SK-N-SH (cell line): ENCODE measurements at regions not wholly inside any gene's neighbourhood (a gene's known extent, or its start where the extent isn't known, plus 50 kb on each side); places are given as distances from the start of the nearest gene placed in this dataset.

ENCODE experiments used
- CTCF ChIA-PET: fragments of 300-600, 350-600 bp; formaldehyde crosslinking; extraction: SDS; loops from one replicate; lab custom pipeline; 2021; lab: Yijun Ruan, JAX
- POLR2A ChIA-PET: fragments of 350-600 bp; sonication (Branson Sonifier 250); formaldehyde crosslinking; extraction: SDS; loops from one replicate; lab custom pipeline; 2020; ENCODE audit warnings: antibody characterized with exemption, inconsistent platforms; lab: Yijun Ruan, JAX
- DNase-seq: peaks from one replicate; pipeline ENCODE4 v3.0.0; 2012
- H2AFZ ChIP-seq: fragments of 200-600 bp; sonication (generic); 2 replicates; pipeline ENCODE4 v1.8.1; 2016; ENCODE audit warnings: antibody characterized with exemption, mild to moderate bottlenecking, low read depth
- H3F3A ChIP-seq: fragments of 200-600 bp; sonication (generic); replicated peaks from 2 replicates; pipeline ENCODE3; 2016; ENCODE audit warnings: antibody characterized with exemption, mild to moderate bottlenecking; ENCODE audit not compliant: insufficient read depth
- H3K27ac ChIP-seq, 2 experiments: fragments of 200-500 bp in 1 of 2; fragments of 200-600 bp in 1 of 2; sonication (Bioruptor generic) in 1 of 2; sonication (generic), shearing (Covaris generic) in 1 of 2; 2 replicates each; pipeline versions ENCODE4 v1.5.1 to v1.6.1; 2014 to 2016; ENCODE audit warnings: low read depth in 2 of 2, inconsistent platforms in 1 of 2, low read length in 1 of 2, mild to moderate bottlenecking in 1 of 2, mixed read lengths in 1 of 2
- H3K27me3 ChIP-seq: fragments of 200-600 bp; sonication (generic), shearing (Covaris generic); 2 replicates; pipeline ENCODE4 v1.6.1; 2016; ENCODE audit warnings: mixed run types; ENCODE audit not compliant: insufficient read depth
- H3K36me3 ChIP-seq, 2 experiments: fragments of 200-500 bp in 1 of 2; fragments of 200-600 bp in 1 of 2; sonication (Bioruptor generic) in 1 of 2; sonication (generic) in 1 of 2; replicated peaks in 1 of 2; 2 replicates each; pipeline versions ENCODE3 to v1.5.1; 2014 to 2016; ENCODE audit warnings: low read length in 1 of 2, mild to moderate bottlenecking in 1 of 2; ENCODE audit not compliant: insufficient read depth in 2 of 2, control insufficient read depth in 1 of 2
- H3K4me1 ChIP-seq, 2 experiments: fragments of 200-500 bp in 1 of 2; fragments of 200-600 bp in 1 of 2; sonication (Bioruptor generic) in 1 of 2; sonication (generic), shearing (Covaris generic) in 1 of 2; 2 replicates each; pipeline versions ENCODE4 v1.5.1 to v1.6.1; 2014 to 2016; ENCODE audit warnings: low read depth in 1 of 2, low read length in 1 of 2, mixed run types in 1 of 2; ENCODE audit not compliant: insufficient read depth in 2 of 2, control insufficient read depth in 1 of 2
- H3K4me2 ChIP-seq: fragments of 200-600 bp; sonication (generic), shearing (Covaris generic); 2 replicates; pipeline ENCODE4 v1.6.1; 2017; ENCODE audit warnings: mixed run types
- H3K4me3 ChIP-seq, 2 experiments: fragments of 200-500 bp in 1 of 2; fragments of 200-600 bp in 1 of 2; sonication (Bioruptor generic) in 1 of 2; sonication (generic), shearing (Covaris generic) in 1 of 2; 2 replicates each; pipeline versions ENCODE4 v1.5.1 to v1.8.1; 2014 to 2016; ENCODE audit warnings: low read depth in 2 of 2, inconsistent platforms in 1 of 2, low read length in 1 of 2, mild to moderate bottlenecking in 1 of 2, mixed read lengths in 1 of 2, moderate library complexity in 1 of 2
- H3K79me2 ChIP-seq: fragments of 200-600 bp; sonication (generic); 2 replicates; pipeline ENCODE4 v1.8.1; 2017; ENCODE audit warnings: mild to moderate bottlenecking; ENCODE audit not compliant: insufficient read depth
- H3K9ac ChIP-seq: fragments of 200-600 bp; sonication (generic); 2 replicates; pipeline ENCODE4 v1.6.1; 2017; ENCODE audit warnings: mixed run types
- H3K9me2 ChIP-seq: fragments of 200-600 bp; sonication (generic); 2 replicates; pipeline ENCODE4 v1.6.1; 2017; ENCODE audit warnings: mixed run types
- H3K9me3 ChIP-seq: fragments of 200-600 bp; sonication (generic); 2 replicates; pipeline ENCODE4 v1.6.1; 2017; ENCODE audit warnings: mixed run types, mild to moderate bottlenecking, moderate library complexity
- H4K20me1 ChIP-seq: fragments of 200-600 bp; sonication (generic); 2 replicates; pipeline ENCODE4 v1.6.1; 2017; ENCODE audit warnings: mild to moderate bottlenecking, mixed run types; ENCODE audit not compliant: insufficient read depth
- CHD2 ChIP-seq: fragments of 150-350 bp; IDR thresholded peaks from 2 replicates; pipeline ENCODE4 v1.6.1; 2018; ENCODE audit warnings: low read length; ENCODE audit not compliant: partially characterized antibody
- CTCF ChIP-seq: fragments of 200-600 bp; sonication (generic); IDR thresholded peaks from 2 replicates; pipeline ENCODE4 v1.6.1; 2017; ENCODE audit warnings: antibody characterized with exemption, mild to moderate bottlenecking, moderate library complexity
- ELF1 ChIP-seq: IDR thresholded peaks from 2 replicates; pipeline ENCODE4 v1.4.0; 2012
- EP300 ChIP-seq, 2 experiments: IDR thresholded peaks; 2 replicates each; pipeline versions ENCODE4 v1.4.0 to v1.6.1; 2012; ENCODE audit warnings: borderline replicate concordance in 1 of 2, low read depth in 1 of 2, low read length in 1 of 2
- FOSL2 ChIP-seq: IDR thresholded peaks from 2 replicates; pipeline ENCODE4 v1.4.0; 2012; ENCODE audit warnings: low read depth, mild to moderate bottlenecking, moderate library complexity, borderline replicate concordance
- FOXJ3 ChIP-seq: sonication (generic); formaldehyde crosslinking; IDR thresholded peaks from 2 replicates; pipeline ENCODE4 v1.5.1; 2020; ENCODE audit warnings: mild to moderate bottlenecking, missing genetic modification reagents
- GABPA ChIP-seq: IDR thresholded peaks from 2 replicates; pipeline ENCODE4 v1.4.0; 2012; ENCODE audit warnings: low read depth, mild to moderate bottlenecking
- GATA2 ChIP-seq: sonication (generic); formaldehyde crosslinking; IDR thresholded peaks from 2 replicates; pipeline ENCODE4 v1.5.0; 2020; ENCODE audit warnings: mild to moderate bottlenecking, missing genetic modification reagents
- JUND ChIP-seq: IDR thresholded peaks from 2 replicates; pipeline ENCODE4 v1.4.0; 2012
- MEF2A ChIP-seq: IDR thresholded peaks from 2 replicates; pipeline ENCODE4 v1.4.0; 2012; ENCODE audit warnings: low read depth, borderline replicate concordance
- MXI1 ChIP-seq: IDR thresholded peaks from 2 replicates; pipeline ENCODE4 v1.6.1; 2012; ENCODE audit warnings: mild to moderate bottlenecking, low read depth, low read length, improper control_type of control experiment
- NRF1 ChIP-seq: IDR thresholded peaks from 2 replicates; pipeline ENCODE4 v1.6.1; 2012; ENCODE audit warnings: low read depth, mild to moderate bottlenecking, low read length
- POLR2AphosphoS5 ChIP-seq: IDR thresholded peaks from 2 replicates; pipeline ENCODE4 v1.6.1; 2012; ENCODE audit warnings: low read depth, low read length
- RCOR1 ChIP-seq: fragments of 150-350 bp; IDR thresholded peaks from 2 replicates; pipeline ENCODE4 v1.6.1; 2017; ENCODE audit warnings: antibody characterized with exemption, low read length
- REST ChIP-seq: IDR thresholded peaks from 2 replicates; pipeline ENCODE4 v1.6.1; 2012; ENCODE audit warnings: mild to moderate bottlenecking, low read depth, low read length, moderate library complexity
- RXRA ChIP-seq: IDR thresholded peaks from 2 replicates; pipeline ENCODE4 v1.4.0; 2012; ENCODE audit warnings: low read depth, mild to moderate bottlenecking, borderline replicate concordance
- SIN3A ChIP-seq: IDR thresholded peaks from 2 replicates; pipeline ENCODE4 v1.6.1; 2012; ENCODE audit warnings: low read depth, mild to moderate bottlenecking, low read length, moderate library complexity, borderline replicate concordance
- SMC3 ChIP-seq: IDR thresholded peaks from 2 replicates; pipeline ENCODE4 v1.6.1; 2012; ENCODE audit warnings: low read depth, low read length, improper control_type of control experiment
- TCF12 ChIP-seq: IDR thresholded peaks from 2 replicates; pipeline ENCODE4 v1.4.0; 2012
- USF1 ChIP-seq: IDR thresholded peaks from 2 replicates; pipeline ENCODE4 v1.4.0; 2012; ENCODE audit warnings: low read depth, borderline replicate concordance
- YY1 ChIP-seq: IDR thresholded peaks from 2 replicates; pipeline ENCODE4 v1.4.0; 2012; ENCODE audit warnings: low read depth, mild to moderate bottlenecking
- WGBS: methylation state at CpG from one replicate; pipeline ENCODE4 v1.1.6; 2017; ENCODE audit warnings: low lambda C conversion rate; 5-methylcytosine and 5-hydroxymethylcytosine counted together
- TF ChIP-seq, protein P1 (sequence below): fragments of 150-350 bp; IDR thresholded peaks from 2 replicates; pipeline ENCODE4 v1.6.1; 2017; ENCODE audit warnings: antibody characterized with exemption, low read length, low read depth, borderline replicate concordance
- TF ChIP-seq, protein P2 (sequence below): IDR thresholded peaks from 2 replicates; pipeline ENCODE4; 2012
- TF ChIP-seq, protein P3 (sequence below): IDR thresholded peaks from 2 replicates; pipeline ENCODE4 v1.4.0; 2012; ENCODE audit warnings: low read depth, borderline replicate concordance

DNA sequence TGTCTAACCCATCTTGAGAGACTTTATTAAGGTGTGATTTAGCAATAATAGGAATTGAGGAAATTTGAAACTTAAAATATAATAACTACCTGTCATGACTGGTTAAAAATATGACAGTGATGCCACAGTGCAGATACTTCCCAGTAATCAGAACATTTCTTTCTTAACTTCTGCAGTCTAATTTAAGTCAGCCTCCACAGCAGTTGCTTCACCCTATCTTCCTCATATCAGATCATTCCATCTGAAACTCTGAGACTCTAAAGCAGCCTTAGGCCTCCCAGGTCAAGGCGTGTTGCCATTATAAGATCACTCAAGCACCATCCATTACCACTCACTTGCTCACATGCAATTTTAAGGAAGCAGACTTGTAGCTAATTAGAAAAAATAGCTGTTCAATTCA, 302.2 kb downstream of the AASDHPPT start:
- Histone ChIP-seq H3K4me2 (no peak overlapping the region), H3K27me3 (no peaks in the 10 kb centered on the region), H3K4me3 (no peak overlapping the region), H3K27ac (no peak overlapping the region; a peak in 1 of 4 replicates), H3F3A (no peaks in the 10 kb centered on the region), H3K79me2 (no peaks in the 10 kb centered on the region), H3K36me3 (no peaks in the 10 kb centered on the region), H2AFZ (no peak overlapping the region), H3K9me3 (no peaks in the 10 kb centered on the region), H3K4me1 (no peaks in the 10 kb centered on the region), H4K20me1 (no peaks in the 10 kb centered on the region), H3K9me2 (no peaks in the 10 kb centered on the region), H3K9ac (no peak overlapping the region)
- DNase-seq = no peak
- 57% methylated on average over 1 of the region's 1 CpG for WGBS
- CTCF ChIA-PET = no interaction called here
- POLR2A ChIA-PET = no interaction called here
- TF ChIP-seq RXRA (no peak), JUND (peak; percentile 22; the same call in 1 of the 2 replicates), SMC3 (no peak), ELF1 (no peak), FOXJ3 (CRISPR knock-in tag) (no peak), MXI1 (no peak), REST (no peak), CTCF (no peak), SIN3A (no peak), POLR2AphosphoS5 (no peak), NRF1 (no peak), GATA2 (CRISPR knock-in tag) (no peak), EP300 (IDR thresholded peaks at IDR 0.05; ENCODE audit: borderline replicate concordance in 1 of 2, low read depth in 1 of 2, low read length in 1 of 2) (0 out of 4 replicates have a peak, but pooled peaks of 1 of the 2 experiments have one; percentile 39), MEF2A (no peak), FOSL2 (no peak), USF1 (no peak), RCOR1 (no peak), GABPA (no peak), YY1 (no peak), CHD2 (no peak), TCF12 (peak; percentile 66)
- TF ChIP-seq, protein P1, sequence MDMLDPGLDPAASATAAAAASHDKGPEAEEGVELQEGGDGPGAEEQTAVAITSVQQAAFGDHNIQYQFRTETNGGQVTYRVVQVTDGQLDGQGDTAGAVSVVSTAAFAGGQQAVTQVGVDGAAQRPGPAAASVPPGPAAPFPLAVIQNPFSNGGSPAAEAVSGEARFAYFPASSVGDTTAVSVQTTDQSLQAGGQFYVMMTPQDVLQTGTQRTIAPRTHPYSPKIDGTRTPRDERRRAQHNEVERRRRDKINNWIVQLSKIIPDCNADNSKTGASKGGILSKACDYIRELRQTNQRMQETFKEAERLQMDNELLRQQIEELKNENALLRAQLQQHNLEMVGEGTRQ = no peak
- TF ChIP-seq, protein P2, sequence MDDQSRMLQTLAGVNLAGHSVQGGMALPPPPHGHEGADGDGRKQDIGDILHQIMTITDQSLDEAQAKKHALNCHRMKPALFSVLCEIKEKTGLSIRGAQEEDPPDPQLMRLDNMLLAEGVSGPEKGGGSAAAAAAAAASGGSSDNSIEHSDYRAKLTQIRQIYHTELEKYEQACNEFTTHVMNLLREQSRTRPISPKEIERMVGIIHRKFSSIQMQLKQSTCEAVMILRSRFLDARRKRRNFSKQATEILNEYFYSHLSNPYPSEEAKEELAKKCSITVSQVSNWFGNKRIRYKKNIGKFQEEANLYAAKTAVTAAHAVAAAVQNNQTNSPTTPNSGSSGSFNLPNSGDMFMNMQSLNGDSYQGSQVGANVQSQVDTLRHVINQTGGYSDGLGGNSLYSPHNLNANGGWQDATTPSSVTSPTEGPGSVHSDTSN = peak; percentile 77
- TF ChIP-seq, protein P3, sequence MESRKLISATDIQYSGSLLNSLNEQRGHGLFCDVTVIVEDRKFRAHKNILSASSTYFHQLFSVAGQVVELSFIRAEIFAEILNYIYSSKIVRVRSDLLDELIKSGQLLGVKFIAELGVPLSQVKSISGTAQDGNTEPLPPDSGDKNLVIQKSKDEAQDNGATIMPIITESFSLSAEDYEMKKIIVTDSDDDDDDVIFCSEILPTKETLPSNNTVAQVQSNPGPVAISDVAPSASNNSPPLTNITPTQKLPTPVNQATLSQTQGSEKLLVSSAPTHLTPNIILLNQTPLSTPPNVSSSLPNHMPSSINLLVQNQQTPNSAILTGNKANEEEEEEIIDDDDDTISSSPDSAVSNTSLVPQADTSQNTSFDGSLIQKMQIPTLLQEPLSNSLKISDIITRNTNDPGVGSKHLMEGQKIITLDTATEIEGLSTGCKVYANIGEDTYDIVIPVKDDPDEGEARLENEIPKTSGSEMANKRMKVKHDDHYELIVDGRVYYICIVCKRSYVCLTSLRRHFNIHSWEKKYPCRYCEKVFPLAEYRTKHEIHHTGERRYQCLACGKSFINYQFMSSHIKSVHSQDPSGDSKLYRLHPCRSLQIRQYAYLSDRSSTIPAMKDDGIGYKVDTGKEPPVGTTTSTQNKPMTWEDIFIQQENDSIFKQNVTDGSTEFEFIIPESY = no peak
